Body of pancreas (tissue), 4 donors: ENCODE measurements at regions not wholly inside any gene's neighbourhood (a gene's known extent, or its start where the extent isn't known, plus 50 kb on each side); places are given as distances from the start of the nearest gene placed in this dataset.

ENCODE experiments used
- CTCF ChIP-seq, 7 experiments: fragments of 450-650 bp in 4 of 7; fragments of 200-600 bp in 3 of 7; sonication (generic) in 3 of 7; IDR thresholded peaks; one replicate each; pipeline ENCODE4 v1.5.1; 2016 to 2019; ENCODE audit warnings: antibody characterized with exemption in 7 of 7
- POLR2A ChIP-seq, 3 donors: fragments of 450-650 bp; IDR thresholded peaks; one replicate each; pipeline ENCODE4 v1.6.1; 2016; ENCODE audit warnings: antibody characterized with exemption in 3 of 3, mild to moderate bottlenecking in 2 of 3

GRCh38 chr9:12891588-12891987 is 116.8 kb downstream of the LURAP1L start:
- TF ChIP-seq POLR2A (IDR thresholded peaks at IDR 0.05) (no peak), CTCF (IDR thresholded peaks at IDR 0.05) (no peak)
